Astrocyte of the cerebellum (primary cell): ENCODE measurements at regions not wholly inside any gene's neighbourhood (a gene's known extent, or its start where the extent isn't known, plus 50 kb on each side); places are given as distances from the start of the nearest gene placed in this dataset.
"Not testable (repeated sequence)": the region's sequence is repeated elsewhere in the genome, so short reads cannot be mapped to it uniquely, and the experiment has no call there.

ENCODE experiments used
- DNase-seq: peaks from one replicate; pipeline ENCODE4 v3.0.0-alpha.2; 2011; ENCODE audit warnings: low read depth
- H3K4me3 ChIP-seq: 2 replicates; pipeline ENCODE4 v1.5.1; 2011; ENCODE audit warnings: mild to moderate bottlenecking, low read depth, low read length, moderate library complexity
- in situ Hi-C: cut with HindIII; loops from 2 replicates; pipeline ENCODE4 v1.10.0; 2017; ENCODE audit warnings: low sequenced_read_pairs
- TF ChIP-seq, protein P1 (sequence below): IDR thresholded peaks from 2 replicates; pipeline ENCODE4 v1.5.1; 2012; ENCODE audit warnings: low read length, low read depth, moderate library complexity, mild to moderate bottlenecking; ENCODE audit errors: missing control alignments

DNA sequence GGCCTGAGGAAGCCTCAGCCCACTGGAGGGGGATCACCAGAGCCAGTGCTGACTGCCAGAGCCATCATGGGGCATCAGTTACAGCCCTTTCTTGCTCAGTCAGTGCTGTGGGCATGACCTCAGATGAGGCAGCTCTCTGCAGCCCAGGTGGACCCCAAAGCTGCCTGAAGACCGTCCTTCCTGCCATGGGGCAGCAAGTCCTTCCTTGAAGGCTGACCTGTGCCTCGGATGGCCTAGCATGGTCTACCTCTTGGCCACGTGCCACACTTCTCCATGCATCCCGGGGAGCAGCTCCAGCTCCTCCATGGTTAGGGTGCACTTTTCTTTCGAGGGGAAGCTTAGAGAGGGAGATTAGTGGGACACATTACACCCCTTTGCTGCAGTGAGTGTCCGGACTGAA lies 233.4 kb downstream of the VAPA start:
- TF ChIP-seq, protein P1, sequence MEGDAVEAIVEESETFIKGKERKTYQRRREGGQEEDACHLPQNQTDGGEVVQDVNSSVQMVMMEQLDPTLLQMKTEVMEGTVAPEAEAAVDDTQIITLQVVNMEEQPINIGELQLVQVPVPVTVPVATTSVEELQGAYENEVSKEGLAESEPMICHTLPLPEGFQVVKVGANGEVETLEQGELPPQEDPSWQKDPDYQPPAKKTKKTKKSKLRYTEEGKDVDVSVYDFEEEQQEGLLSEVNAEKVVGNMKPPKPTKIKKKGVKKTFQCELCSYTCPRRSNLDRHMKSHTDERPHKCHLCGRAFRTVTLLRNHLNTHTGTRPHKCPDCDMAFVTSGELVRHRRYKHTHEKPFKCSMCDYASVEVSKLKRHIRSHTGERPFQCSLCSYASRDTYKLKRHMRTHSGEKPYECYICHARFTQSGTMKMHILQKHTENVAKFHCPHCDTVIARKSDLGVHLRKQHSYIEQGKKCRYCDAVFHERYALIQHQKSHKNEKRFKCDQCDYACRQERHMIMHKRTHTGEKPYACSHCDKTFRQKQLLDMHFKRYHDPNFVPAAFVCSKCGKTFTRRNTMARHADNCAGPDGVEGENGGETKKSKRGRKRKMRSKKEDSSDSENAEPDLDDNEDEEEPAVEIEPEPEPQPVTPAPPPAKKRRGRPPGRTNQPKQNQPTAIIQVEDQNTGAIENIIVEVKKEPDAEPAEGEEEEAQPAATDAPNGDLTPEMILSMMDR = no peak
- no peak for DNase-seq
- in situ Hi-C loops = no loop called here
- no peak overlapping the region for H3K4me3 ChIP-seq

DNA sequence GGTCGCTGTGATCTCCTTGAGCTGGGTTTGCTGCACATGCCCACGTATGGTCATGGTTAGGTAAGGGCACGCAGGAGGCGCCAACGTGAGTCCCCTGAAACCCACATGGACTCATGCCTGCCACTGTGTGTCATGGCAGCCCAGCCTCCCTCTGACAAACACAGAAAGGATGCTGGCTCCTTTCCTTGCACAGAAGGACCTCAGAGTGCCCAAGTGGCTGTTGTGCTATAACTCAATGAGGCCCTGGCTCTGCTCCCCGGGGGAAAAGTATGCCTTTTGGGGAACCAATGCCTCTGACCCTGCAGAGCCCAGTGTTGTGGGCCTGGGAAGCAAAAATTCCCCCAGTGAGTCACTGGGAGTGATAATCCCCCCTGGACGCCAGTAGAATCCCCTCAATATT lies 233.9 kb downstream of the VAPA start:
- H3K4me3 ChIP-seq = no peak overlapping the region
- in situ Hi-C loops = no loop called here
- DNase-seq = no peak
- TF ChIP-seq, protein P1 = no peak

DNA sequence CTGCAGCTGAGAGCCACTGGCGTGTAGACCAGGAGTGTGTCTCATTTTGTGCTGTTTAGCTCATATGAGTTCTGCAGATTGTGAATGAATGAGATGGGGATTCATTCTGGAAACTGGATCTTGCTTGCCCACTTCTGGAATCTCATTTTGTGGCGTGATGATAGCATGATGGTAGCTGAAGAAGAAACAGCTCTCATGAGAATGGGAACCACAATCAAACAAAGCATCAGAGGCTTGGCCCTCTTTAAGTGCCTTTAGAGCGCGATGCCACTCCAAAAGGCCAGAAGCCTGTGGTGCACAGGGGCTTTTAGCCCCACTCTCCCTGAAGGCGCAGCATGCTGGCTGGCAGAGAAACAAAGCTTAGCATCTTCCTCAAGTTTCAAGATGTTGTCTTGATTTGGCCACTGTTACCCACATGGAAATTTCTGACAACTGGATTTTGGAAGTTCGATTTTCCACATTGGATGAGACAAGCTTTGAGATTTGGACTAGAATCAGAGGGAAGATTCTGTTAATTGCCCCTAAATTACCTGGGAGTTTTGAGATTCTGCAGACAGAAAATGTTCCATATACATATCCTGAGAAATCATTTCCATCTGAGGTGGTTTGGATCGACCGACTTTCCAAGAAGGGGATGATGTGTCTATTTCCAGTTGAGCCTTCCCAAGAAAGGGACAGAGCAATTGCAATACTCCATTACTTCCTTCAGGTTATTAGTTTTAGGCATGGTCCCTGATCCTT lies 234.5 kb downstream of the VAPA start:
- in situ Hi-C loops = no loop called here

DNA sequence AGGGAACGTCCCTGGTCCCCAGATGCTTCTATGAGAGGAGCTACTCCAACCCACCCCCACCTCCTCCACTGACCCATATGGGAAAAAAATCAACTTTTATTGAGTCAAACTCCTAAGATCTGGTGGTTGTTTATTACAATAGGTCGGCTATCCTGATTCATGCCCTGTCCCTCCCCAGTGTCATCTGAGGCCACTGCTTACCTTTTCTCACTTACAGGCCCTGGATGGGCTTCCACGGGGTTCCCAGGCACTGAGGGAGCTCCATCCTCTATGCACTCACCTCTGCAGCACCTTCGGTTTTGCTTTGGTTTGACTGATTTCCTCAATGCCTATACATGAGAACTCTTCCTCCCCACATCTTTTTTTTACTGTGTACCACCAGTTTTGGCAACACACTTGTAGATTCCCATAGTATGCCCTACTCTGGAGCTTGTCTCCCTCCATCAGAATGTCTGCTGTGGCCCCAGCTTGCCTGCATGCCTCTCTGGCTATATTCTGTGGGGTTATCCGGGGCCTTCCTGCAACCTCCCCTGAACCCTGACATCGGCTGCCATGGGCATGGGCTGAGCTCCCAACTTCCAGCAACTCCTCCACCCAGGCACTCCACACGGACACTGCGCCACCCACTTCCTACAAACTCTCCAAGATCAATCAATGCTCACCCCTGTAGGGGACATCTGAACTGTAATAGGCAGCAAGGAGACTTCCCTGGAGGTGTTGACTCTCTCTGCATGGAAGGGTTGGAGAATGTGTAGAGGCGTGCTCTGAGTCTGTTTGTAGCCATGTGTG lies 236.1 kb downstream of the VAPA start:
- DNase-seq = no peak
- H3K4me3 ChIP-seq = no peak overlapping the region
- in situ Hi-C loops = no loop called here
- TF ChIP-seq, protein P1 = no peak

More for the DNA sequence above, 234.5 kb downstream of the VAPA start:
- TF ChIP-seq, protein P1 = no peak
- DNase-seq = no peak
- no peak overlapping the region for H3K4me3 ChIP-seq

DNA sequence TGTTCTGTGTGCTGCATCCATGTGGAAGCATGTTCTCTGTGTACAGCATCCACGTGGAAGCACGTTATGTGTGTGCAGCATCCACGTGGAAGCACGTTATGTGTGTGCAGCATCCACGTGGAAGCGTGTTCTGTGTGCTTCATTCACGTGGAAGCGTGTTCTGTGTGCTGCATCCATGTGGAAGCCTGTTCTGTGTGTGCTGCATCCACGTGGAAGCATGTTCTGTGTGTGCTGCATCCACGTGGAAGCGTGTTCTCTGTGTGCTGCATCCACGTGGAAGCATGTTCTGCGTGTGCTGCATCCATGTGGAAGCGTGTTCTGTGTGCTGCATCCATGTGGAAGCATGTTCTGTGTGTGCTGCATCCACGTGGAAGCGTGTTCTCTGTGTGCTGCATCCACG lies 236.8 kb downstream of the VAPA start:
- H3K4me3 ChIP-seq, DNase-seq, in situ Hi-C loops: not testable (repeated sequence)

DNA sequence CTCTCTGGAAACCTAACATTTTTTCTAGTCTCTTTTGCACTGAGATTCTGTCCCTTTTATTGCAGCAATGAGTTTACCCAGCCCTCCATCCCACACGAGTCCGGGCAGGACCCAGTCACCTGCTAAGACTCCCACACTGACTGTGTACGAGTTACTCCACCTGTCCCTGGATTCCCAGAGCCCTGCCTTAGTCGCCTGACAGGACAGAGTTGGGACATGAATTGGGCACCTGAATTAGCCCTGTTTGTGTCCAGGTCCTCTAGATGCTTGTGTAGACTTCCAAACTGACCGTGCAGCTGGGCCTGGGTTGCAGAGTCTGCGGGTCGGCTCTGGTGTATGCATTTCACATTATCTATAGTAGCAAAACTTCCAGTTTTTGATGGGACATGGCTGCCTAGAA lies 238.7 kb downstream of the VAPA start:
- TF ChIP-seq, protein P1 = no peak
- no peak overlapping the region for H3K4me3 ChIP-seq
- in situ Hi-C loops = no loop called here
- DNase-seq = no peak
